ENCODE measurements at regions not wholly inside any gene's neighbourhood (a gene's known extent, or its start where the extent isn't known, plus 50 kb on each side); places are given as distances from the start of the nearest gene placed in this dataset.

DNA sequence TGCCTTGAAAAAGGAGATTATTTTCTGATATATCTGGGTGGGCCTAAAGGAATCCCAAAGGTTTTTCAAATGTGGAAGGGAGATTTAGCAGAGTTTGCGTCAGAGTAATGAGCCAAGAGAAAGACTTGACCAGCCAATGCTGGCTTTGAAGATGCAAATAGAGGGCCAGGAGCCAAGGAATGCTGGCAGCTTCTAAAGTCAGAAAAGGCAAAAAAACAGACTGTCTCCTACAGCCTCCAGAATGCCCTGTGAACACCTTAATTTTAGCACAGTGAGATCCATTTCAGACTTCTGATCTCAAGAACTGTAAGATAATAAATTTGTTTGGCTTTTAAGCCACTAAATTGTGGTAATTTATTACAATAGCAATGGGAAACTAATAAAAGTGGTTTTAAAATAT is 122.6 kb upstream of the FREM1 start:
- TF ChIP-seq, protein P1, sequence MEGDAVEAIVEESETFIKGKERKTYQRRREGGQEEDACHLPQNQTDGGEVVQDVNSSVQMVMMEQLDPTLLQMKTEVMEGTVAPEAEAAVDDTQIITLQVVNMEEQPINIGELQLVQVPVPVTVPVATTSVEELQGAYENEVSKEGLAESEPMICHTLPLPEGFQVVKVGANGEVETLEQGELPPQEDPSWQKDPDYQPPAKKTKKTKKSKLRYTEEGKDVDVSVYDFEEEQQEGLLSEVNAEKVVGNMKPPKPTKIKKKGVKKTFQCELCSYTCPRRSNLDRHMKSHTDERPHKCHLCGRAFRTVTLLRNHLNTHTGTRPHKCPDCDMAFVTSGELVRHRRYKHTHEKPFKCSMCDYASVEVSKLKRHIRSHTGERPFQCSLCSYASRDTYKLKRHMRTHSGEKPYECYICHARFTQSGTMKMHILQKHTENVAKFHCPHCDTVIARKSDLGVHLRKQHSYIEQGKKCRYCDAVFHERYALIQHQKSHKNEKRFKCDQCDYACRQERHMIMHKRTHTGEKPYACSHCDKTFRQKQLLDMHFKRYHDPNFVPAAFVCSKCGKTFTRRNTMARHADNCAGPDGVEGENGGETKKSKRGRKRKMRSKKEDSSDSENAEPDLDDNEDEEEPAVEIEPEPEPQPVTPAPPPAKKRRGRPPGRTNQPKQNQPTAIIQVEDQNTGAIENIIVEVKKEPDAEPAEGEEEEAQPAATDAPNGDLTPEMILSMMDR (IDR thresholded peaks at IDR 0.05) = no peak
- no peak for TF ChIP-seq POLR2A (IDR thresholded peaks at IDR 0.05)

Measured in testis (tissue), 2 donors.